DOHH2 (cell line): ENCODE measurements at regions not wholly inside any gene's neighbourhood (a gene's known extent, or its start where the extent isn't known, plus 50 kb on each side); places are given as distances from the start of the nearest gene placed in this dataset.

ENCODE experiments used
- H3F3A ChIP-seq: fragments of 200-600 bp; sonication (generic), shearing (Covaris generic); 2 replicates; pipeline ENCODE4 v1.6.0; 2016; ENCODE audit warnings: antibody characterized with exemption, mild to moderate bottlenecking; ENCODE audit not compliant: control insufficient read depth, insufficient read depth
- H3K27ac ChIP-seq: fragments of 200-600 bp; sonication (generic); 2 replicates; pipeline ENCODE4 v1.5.1; 2014; ENCODE audit warnings: low read depth, mild to moderate bottlenecking, low read length, moderate library complexity
- H3K27me3 ChIP-seq: fragments of 200-600 bp; sonication (generic); 2 replicates; pipeline ENCODE4 v1.6.1; 2014; ENCODE audit warnings: mild to moderate bottlenecking, low read length, mixed read lengths; ENCODE audit not compliant: control insufficient read depth
- H3K36me3 ChIP-seq: fragments of 200-600 bp; sonication (generic); 2 replicates; pipeline ENCODE4 v1.6.1; 2014; ENCODE audit warnings: mild to moderate bottlenecking, low read length, moderate library complexity, mixed read lengths; ENCODE audit not compliant: control insufficient read depth
- H3K4me1 ChIP-seq: fragments of 200-600 bp; sonication (generic); 2 replicates; pipeline ENCODE4 v1.6.1; 2014; ENCODE audit warnings: mild to moderate bottlenecking, low read length, mixed read lengths; ENCODE audit not compliant: control insufficient read depth
- H3K4me2 ChIP-seq: fragments of 200-600 bp; sonication (generic); 2 replicates; pipeline ENCODE4 v1.6.0; 2014; ENCODE audit warnings: mild to moderate bottlenecking, low read length, moderate library complexity
- H3K4me3 ChIP-seq: fragments of 200-600 bp; sonication (generic); 2 replicates; pipeline ENCODE4 v1.5.1; 2014; ENCODE audit warnings: mild to moderate bottlenecking, low read length, mixed read lengths
- H3K79me2 ChIP-seq: fragments of 200-600 bp; sonication (generic); 2 replicates; pipeline ENCODE4 v1.6.1; 2014; ENCODE audit warnings: mild to moderate bottlenecking, low read length, mixed read lengths; ENCODE audit not compliant: control insufficient read depth
- H3K9me2 ChIP-seq: fragments of 200-600 bp; sonication (generic); replicated peaks from 2 replicates; pipeline ENCODE4 v1.6.1; 2014; ENCODE audit warnings: mild to moderate bottlenecking, low read length, mixed read lengths; ENCODE audit not compliant: control insufficient read depth
- H3K9me3 ChIP-seq: fragments of 200-600 bp; sonication (generic); 2 replicates; pipeline ENCODE4 v1.6.1; 2014; ENCODE audit warnings: antibody characterized with exemption, low read length, mixed read lengths; ENCODE audit not compliant: control insufficient read depth, insufficient read depth
- H4K20me1 ChIP-seq: fragments of 200-600 bp; sonication (generic); 2 replicates; pipeline ENCODE4 v1.6.0; 2014; ENCODE audit warnings: low read depth, mild to moderate bottlenecking, antibody characterized with exemption, low read length, moderate library complexity; ENCODE audit not compliant: control insufficient read depth, insufficient read depth
- CTCF ChIP-seq: fragments of 200-600 bp; sonication (generic); IDR thresholded peaks from one replicate; pipeline ENCODE4 v1.5.1; 2014; ENCODE audit warnings: antibody characterized with exemption, mild to moderate bottlenecking, low read depth, low read length; ENCODE audit not compliant: poor library complexity, severe bottlenecking
- EZH2phosphoT487 ChIP-seq: fragments of 200-600 bp; sonication (generic); IDR thresholded peaks from 2 replicates; pipeline ENCODE4 v1.6.1; 2017; ENCODE audit warnings: borderline replicate concordance, mild to moderate bottlenecking, antibody characterized with exemption, low read length, moderate library complexity, mixed read lengths

GRCh38 chr12:66032739-66033138 is 97.8 kb downstream of the LLPH start:
- Histone ChIP-seq H4K20me1 (no peaks in the 10 kb centered on the region), H3F3A (no peaks in the 10 kb centered on the region), H3K27ac (no peak overlapping the region), H3K4me1 (no peaks in the 10 kb centered on the region), H3K27me3 (peaks cover 16% of the 10 kb centered on the region), H3K4me2 (no peak overlapping the region), H3K36me3 (no peaks in the 10 kb centered on the region), H3K79me2 (no peaks in the 10 kb centered on the region), H3K9me3 (no peaks in the 10 kb centered on the region), H3K4me3 (no peak overlapping the region), H3K9me2 (no peaks in the 10 kb centered on the region; the same call in 1 of the 2 replicates)
- TF ChIP-seq CTCF: no peak

GRCh38 chr12:66030217-66030781 is 100.3 kb downstream of the LLPH start:
- Histone ChIP-seq H3K9me3 (no peaks in the 10 kb centered on the region), H3K27ac (no peak overlapping the region), H3K4me2 (no peak overlapping the region), H3K9me2 (no peaks in the 10 kb centered on the region; the same call in 1 of the 2 replicates), H3K4me3 (no peak overlapping the region), H4K20me1 (no peaks in the 10 kb centered on the region), H3K36me3 (no peaks in the 10 kb centered on the region), H3K27me3 (peaks cover 16% of the 10 kb centered on the region), H3K79me2 (no peaks in the 10 kb centered on the region), H3K4me1 (no peaks in the 10 kb centered on the region), H3F3A (no peaks in the 10 kb centered on the region)
- TF ChIP-seq CTCF: no peak
- TF ChIP-seq EZH2phosphoT487: no peak

- Histone ChIP-seq H3K9me2 (no peaks in the 10 kb centered on the region; the same call in 1 of the 2 replicates), H3K79me2 (no peaks in the 10 kb centered on the region), H3K4me1 (no peaks in the 10 kb centered on the region), H3K27me3 (peaks cover 15% of the 10 kb centered on the region), H3K9me3 (no peaks in the 10 kb centered on the region), H3K36me3 (no peaks in the 10 kb centered on the region), H3K4me2 (no peak overlapping the region), H4K20me1 (no peaks in the 10 kb centered on the region), H3K4me3 (no peak overlapping the region), H3K27ac (no peak overlapping the region), H3F3A (no peaks in the 10 kb centered on the region)
- TF ChIP-seq EZH2phosphoT487 (no peak), CTCF (no peak)
Observed at GRCh38 chr12:66028390-66028789, 102.2 kb downstream of the LLPH start.

GRCh38 chr12:66025477-66025876 is 105.1 kb downstream of the LLPH start:
- Histone ChIP-seq H3K4me1 (no peaks in the 10 kb centered on the region), H3K9me3 (no peaks in the 10 kb centered on the region), H3K27ac (no peak overlapping the region), H3K27me3 (no peaks in the 10 kb centered on the region), H3K36me3 (no peaks in the 10 kb centered on the region), H3F3A (no peaks in the 10 kb centered on the region), H4K20me1 (no peaks in the 10 kb centered on the region), H3K4me2 (no peak overlapping the region), H3K9me2 (no peaks in the 10 kb centered on the region), H3K4me3 (no peak overlapping the region), H3K79me2 (no peaks in the 10 kb centered on the region)
- TF ChIP-seq CTCF (no peak), EZH2phosphoT487 (no peak)
